ENCODE measurements at regions not wholly inside any gene's neighbourhood (a gene's known extent, or its start where the extent isn't known, plus 50 kb on each side); places are given as distances from the start of the nearest gene placed in this dataset.

GRCh38 chr11:92325416-92325815 lies 100.8 kb downstream of the FAT3 start:
- Histone ChIP-seq H3K27ac (no peak overlapping the region), H3K9me3 (no peaks in the 10 kb centered on the region), H3K36me3 (replicated peaks in 1 of 2; ENCODE audit: insufficient read depth in 1 of 2, low read depth in 2 of 2) (no peaks in the 10 kb centered on the region), H3K4me3 (no peak overlapping the region), H3K4me1 (no peaks in the 10 kb centered on the region), H3K27me3 (no peaks in the 10 kb centered on the region)
- WGBS, 2 donors = 74 to 83% methylated on average over 3 of the region's 3 CpGs
- ATAC-seq = no peak
- no peak for TF ChIP-seq CTCF (IDR thresholded peaks at IDR 0.05)
- no peak for TF ChIP-seq POLR2A (IDR thresholded peaks at IDR 0.05)
- no peak for DNase-seq
- intact Hi-C loops (cut with DNase I) = no loop called here

GRCh38 chr11:92329137-92329536 lies 104.5 kb downstream of the FAT3 start:
- TF ChIP-seq POLR2A (IDR thresholded peaks at IDR 0.05) (no peak), CTCF (IDR thresholded peaks at IDR 0.05) (no peak)
- DNase-seq = no peak
- Histone ChIP-seq H3K27ac (no peak overlapping the region), H3K27me3 (no peaks in the 10 kb centered on the region), H3K4me3 (no peak overlapping the region), H3K9me3 (no peaks in the 10 kb centered on the region), H3K4me1 (no peaks in the 10 kb centered on the region), H3K36me3 (replicated peaks in 1 of 2; ENCODE audit: insufficient read depth in 1 of 2, low read depth in 2 of 2) (no peaks in the 10 kb centered on the region)
- 30 to 32% methylated on average over 2 of the region's 2 CpGs for WGBS, 2 donors
- intact Hi-C loops (cut with DNase I) = no loop called here
- no peak for ATAC-seq

GRCh38 chr11:92329646-92330045 lies 105.0 kb downstream of the FAT3 start:
- no peaks in the 10 kb centered on the region for H3K9me3 ChIP-seq
- H3K27me3 ChIP-seq = no peaks in the 10 kb centered on the region
- 3 to 10% methylated on average over 2 of the region's 2 CpGs for WGBS, 2 donors
- TF ChIP-seq POLR2A (IDR thresholded peaks at IDR 0.05) (no peak), CTCF (IDR thresholded peaks at IDR 0.05) (no peak)
- no peaks in the 10 kb centered on the region for H3K4me1 ChIP-seq
- intact Hi-C loops (cut with DNase I) = no loop called here
- ATAC-seq = no peak
- H3K4me3 ChIP-seq = no peak overlapping the region
- H3K36me3 ChIP-seq (replicated peaks in 1 of 2; ENCODE audit: insufficient read depth in 1 of 2, low read depth in 2 of 2) = no peaks in the 10 kb centered on the region
- DNase-seq = no peak
- H3K27ac ChIP-seq = no peak overlapping the region

GRCh38 chr11:92330114-92330513 lies 105.5 kb downstream of the FAT3 start:
- 51 to 62% methylated on average over 2 of the region's 2 CpGs for WGBS, 2 donors
- DNase-seq = no peak
- Histone ChIP-seq H3K27me3 (no peaks in the 10 kb centered on the region), H3K4me3 (no peak overlapping the region), H3K4me1 (no peaks in the 10 kb centered on the region), H3K9me3 (no peaks in the 10 kb centered on the region), H3K27ac (no peak overlapping the region), H3K36me3 (replicated peaks in 1 of 2; ENCODE audit: insufficient read depth in 1 of 2, low read depth in 2 of 2) (no peaks in the 10 kb centered on the region)
- no peak for ATAC-seq
- no peak for TF ChIP-seq CTCF (IDR thresholded peaks at IDR 0.05)
- TF ChIP-seq POLR2A (IDR thresholded peaks at IDR 0.05) = no peak
- intact Hi-C loops (cut with DNase I) = no loop called here

GRCh38 chr11:92332986-92333385 lies 108.4 kb downstream of the FAT3 start:
- ATAC-seq (no peak), DNase-seq (no peak)
- TF ChIP-seq POLR2A (IDR thresholded peaks at IDR 0.05) (no peak), CTCF (IDR thresholded peaks at IDR 0.05) (no peak)
- Histone ChIP-seq H3K27me3 (no peaks in the 10 kb centered on the region), H3K4me3 (no peak overlapping the region), H3K27ac (no peak overlapping the region), H3K36me3 (replicated peaks in 1 of 2; ENCODE audit: insufficient read depth in 1 of 2, low read depth in 2 of 2) (no peaks in the 10 kb centered on the region), H3K9me3 (no peaks in the 10 kb centered on the region), H3K4me1 (no peaks in the 10 kb centered on the region)
- intact Hi-C loops (cut with DNase I) = no loop called here
- WGBS, 2 donors = 51 to 63% methylated on average over 1 of the region's 1 CpG

Data from body of pancreas (tissue), 4 donors.